ENCODE measurements at regions not wholly inside any gene's neighbourhood (a gene's known extent, or its start where the extent isn't known, plus 50 kb on each side); places are given as distances from the start of the nearest gene placed in this dataset.

- TF ChIP-seq POLR2A (IDR thresholded peaks at IDR 0.05) (no peak), POLR2AphosphoS5 (IDR thresholded peaks at IDR 0.05) (no peak)
Measured at GRCh38 chr19:27860309-27860934, 1352.5 kb downstream of the UQCRFS1 start.
